Neural progenitor cell (in vitro differentiated cells): ENCODE measurements at regions not wholly inside any gene's neighbourhood (a gene's known extent, or its start where the extent isn't known, plus 50 kb on each side); places are given as distances from the start of the nearest gene placed in this dataset.

Experiments used
- DNase-seq: peaks from one replicate; pipeline ENCODE4 v3.0.0-alpha.2; 2016; ENCODE audit warnings: low spot score
- H2AFZ ChIP-seq: fragments of 200-600 bp; sonication (generic); replicated peaks from 2 replicates; pipeline ENCODE4 v1.6.1; 2016; ENCODE audit warnings: antibody characterized with exemption
- H3F3A ChIP-seq: fragments of 200-600 bp; sonication (generic); 2 replicates; pipeline ENCODE4 v1.6.1; 2016; ENCODE audit warnings: antibody characterized with exemption, low read depth
- H3K27ac ChIP-seq: fragments of 200-600 bp; sonication (generic); 2 replicates; pipeline ENCODE4 v1.5.1; 2016; ENCODE audit warnings: mild to moderate bottlenecking
- H3K27me3 ChIP-seq: fragments of 200-600 bp; sonication (generic); 2 replicates; pipeline ENCODE4 v1.6.1; 2016; ENCODE audit warnings: mild to moderate bottlenecking, moderate library complexity
- H3K36me3 ChIP-seq: fragments of 200-600 bp; sonication (generic); 2 replicates; pipeline ENCODE4 v1.5.1; 2016
- H3K4me1 ChIP-seq: fragments of 200-600 bp; sonication (generic); 2 replicates; pipeline ENCODE4 v1.6.1; 2016; ENCODE audit warnings: mixed run types
- H3K4me2 ChIP-seq: fragments of 200-600 bp; sonication (generic); 2 replicates; pipeline ENCODE4 v1.6.1; 2016
- H3K4me3 ChIP-seq: fragments of 200-600 bp; sonication (generic); 2 replicates; pipeline ENCODE4 v1.5.1; 2016
- H3K79me2 ChIP-seq: fragments of 200-600 bp; sonication (generic); 2 replicates; pipeline ENCODE4 v1.6.1; 2016; ENCODE audit warnings: low read depth
- H3K9ac ChIP-seq: fragments of 200-600 bp; sonication (generic); 2 replicates; pipeline ENCODE4 v1.6.1; 2016
- H3K9me3 ChIP-seq: fragments of 200-600 bp; sonication (generic); 2 replicates; pipeline ENCODE4 v1.5.1; 2016; ENCODE audit warnings: low read depth
- H4K20me1 ChIP-seq: fragments of 200-600 bp; sonication (generic); 2 replicates; pipeline ENCODE4 v1.6.1; 2016; ENCODE audit warnings: low read depth
- H3K27ac Mint-ChIP-seq: 3 replicates; pipeline ENCODE4 v1.8.0; 2021; ENCODE audit warnings: mixed read lengths
- H3K27me3 Mint-ChIP-seq: 2 replicates; pipeline ENCODE4 v1.8.0; 2022; ENCODE audit warnings: low read depth, mild to moderate bottlenecking, inconsistent platforms, moderate library complexity, mixed read lengths; ENCODE audit not compliant: insufficient read depth
- H3K36me3 Mint-ChIP-seq: 3 replicates; pipeline ENCODE4 v1.8.0; 2021; ENCODE audit warnings: mixed read lengths
- H3K4me1 Mint-ChIP-seq: 3 replicates; pipeline ENCODE4 v1.8.0; 2021; ENCODE audit warnings: mixed read lengths
- H3K4me3 Mint-ChIP-seq: 3 replicates; pipeline ENCODE4 v1.8.0; 2021; ENCODE audit warnings: mild to moderate bottlenecking, moderate library complexity, mixed read lengths
- H3K9me3 Mint-ChIP-seq: 3 replicates; pipeline ENCODE4 v1.8.0; 2020; ENCODE audit warnings: mixed read lengths
- CTCF ChIP-seq: fragments of 200-600 bp; sonication (generic); IDR thresholded peaks from 2 replicates; pipeline ENCODE4 v1.5.1; 2017; ENCODE audit warnings: antibody characterized with exemption, mild to moderate bottlenecking
- EZH2 ChIP-seq: fragments of 200-600 bp; sonication (generic); IDR thresholded peaks from 2 replicates; pipeline ENCODE4 v1.6.1; 2017; ENCODE audit warnings: antibody characterized with exemption, mild to moderate bottlenecking, moderate library complexity
- EZH2phosphoT487 ChIP-seq: fragments of 200-600 bp; sonication (generic); IDR thresholded peaks from 2 replicates; pipeline ENCODE4 v1.6.1; 2017; ENCODE audit warnings: antibody characterized with exemption

- Histone ChIP-seq H2AFZ (no peak overlapping the region), H3K27ac (no peak overlapping the region), H3K36me3 (no peaks in the 10 kb centered on the region), H3K9ac (no peak overlapping the region), H3K4me2 (no peak overlapping the region), H3K4me1 (no peaks in the 10 kb centered on the region), H4K20me1 (no peaks in the 10 kb centered on the region), H3K27me3 (no peaks in the 10 kb centered on the region), H3K9me3 (no peaks in the 10 kb centered on the region), H3F3A (no peaks in the 10 kb centered on the region), H3K79me2 (no peaks in the 10 kb centered on the region), H3K4me3 (no peak overlapping the region)
- Mint-ChIP-seq H3K9me3 (no peaks in the 10 kb centered on the region), H3K36me3 (no peaks in the 10 kb centered on the region), H3K27me3 (peaks cover 2% of the 10 kb centered on the region), H3K4me3 (no peak overlapping the region), H3K4me1 (peaks cover 2% of the 10 kb centered on the region), H3K27ac (no peak overlapping the region)
- TF ChIP-seq EZH2phosphoT487 (no peak), EZH2 (no peak), CTCF (no peak)
- no peak for DNase-seq
Observed at GRCh38 chr16:60727851-60728250, 1308.4 kb downstream of the CDH8 start.

- H4K20me1 ChIP-seq = no peaks in the 10 kb centered on the region
- H3K4me3 Mint-ChIP-seq = no peak overlapping the region
- H3K27ac Mint-ChIP-seq = no peak overlapping the region
Observed at GRCh38 chr16:60720060-60720459, 1316.2 kb downstream of the CDH8 start.

GRCh38 chr16:60717808-60718207 lies 1318.4 kb downstream of the CDH8 start:
- Histone ChIP-seq H3K27ac (no peak overlapping the region), H3K27me3 (no peaks in the 10 kb centered on the region), H3F3A (no peaks in the 10 kb centered on the region), H3K9ac (no peak overlapping the region), H3K36me3 (no peaks in the 10 kb centered on the region), H3K9me3 (no peaks in the 10 kb centered on the region), H3K4me3 (no peak overlapping the region), H3K79me2 (no peaks in the 10 kb centered on the region), H3K4me1 (no peaks in the 10 kb centered on the region), H2AFZ (no peak overlapping the region), H3K4me2 (no peak overlapping the region), H4K20me1 (no peaks in the 10 kb centered on the region)
- Mint-ChIP-seq H3K4me1 (no peaks in the 10 kb centered on the region), H3K4me3 (no peak overlapping the region), H3K27me3 (no peaks in the 10 kb centered on the region), H3K9me3 (peaks cover 5% of the 10 kb centered on the region), H3K36me3 (no peaks in the 10 kb centered on the region), H3K27ac (no peak overlapping the region)
- TF ChIP-seq EZH2phosphoT487 (no peak), CTCF (no peak), EZH2 (no peak)
- DNase-seq = no peak

More at GRCh38 chr16:60720060-60720459, 1316.2 kb downstream of the CDH8 start:
- Histone ChIP-seq H3F3A (no peaks in the 10 kb centered on the region), H2AFZ (no peak overlapping the region), H3K36me3 (no peaks in the 10 kb centered on the region), H3K4me3 (no peak overlapping the region), H3K9ac (no peak overlapping the region), H3K27ac (no peak overlapping the region), H3K27me3 (no peaks in the 10 kb centered on the region), H3K4me1 (no peaks in the 10 kb centered on the region), H3K9me3 (no peaks in the 10 kb centered on the region), H3K79me2 (no peaks in the 10 kb centered on the region), H3K4me2 (no peak overlapping the region)
- TF ChIP-seq EZH2phosphoT487 = no peak
- TF ChIP-seq EZH2 = no peak
- DNase-seq = no peak
- no peaks in the 10 kb centered on the region for H3K36me3 Mint-ChIP-seq
- peaks cover 2% of the 10 kb centered on the region for H3K27me3 Mint-ChIP-seq
- no peaks in the 10 kb centered on the region for H3K4me1 Mint-ChIP-seq
- peaks cover 5% of the 10 kb centered on the region for H3K9me3 Mint-ChIP-seq

- Histone ChIP-seq H3K9ac (no peak overlapping the region), H3K79me2 (no peaks in the 10 kb centered on the region), H3K36me3 (no peaks in the 10 kb centered on the region), H3K4me1 (no peaks in the 10 kb centered on the region), H3K4me2 (no peak overlapping the region), H3K27ac (no peak overlapping the region), H4K20me1 (no peaks in the 10 kb centered on the region), H3K4me3 (no peak overlapping the region), H3K27me3 (no peaks in the 10 kb centered on the region), H2AFZ (no peak overlapping the region), H3F3A (no peaks in the 10 kb centered on the region), H3K9me3 (no peaks in the 10 kb centered on the region)
- no peak for DNase-seq
- Mint-ChIP-seq H3K9me3 (no peaks in the 10 kb centered on the region), H3K27me3 (no peaks in the 10 kb centered on the region), H3K4me1 (no peaks in the 10 kb centered on the region), H3K36me3 (no peaks in the 10 kb centered on the region), H3K27ac (no peak overlapping the region), H3K4me3 (no peak overlapping the region)
- TF ChIP-seq EZH2 = no peak
- TF ChIP-seq EZH2phosphoT487 = no peak
- no peak for TF ChIP-seq CTCF
Observed at GRCh38 chr16:60712144-60712543, 1324.1 kb downstream of the CDH8 start.
